K562 (cell line): ENCODE measurements at regions not wholly inside any gene's neighbourhood (a gene's known extent, or its start where the extent isn't known, plus 50 kb on each side); places are given as distances from the start of the nearest gene placed in this dataset.
A peak's percentile ranks its signal among the peaks of the same experiment; 100 is the strongest.

ENCODE experiments used
- ATAC-seq: fragments of 200-7000 bp; cut with Tn5 transposase; 3 replicates; pipeline ENCODE4 v1.9.1; 2020; ENCODE audit warnings: moderate library complexity
- BruUV-seq: library from RNA; stranded (reverse); fragments of 400-500 nt; replicated peaks from 2 replicates; lab custom pipeline; 2021; lab: Mats Ljungman, UMichigan
- CTCF ChIA-PET: fragments of 300-600 bp; formaldehyde crosslinking; extraction: SDS; loops from one replicate; lab custom pipeline; 2021; ENCODE audit warnings: low intra/inter-chr PET ratio; lab: Yijun Ruan, JAX
- POLR2A ChIA-PET: fragments of 300-600, 350-650 bp; sonication (Branson Sonifier 250); formaldehyde crosslinking; extraction: SDS; loops from one replicate; lab custom pipeline; 2021; ENCODE audit warnings: antibody characterized with exemption, inconsistent platforms; lab: Yijun Ruan, JAX
- DNase-seq, 4 experiments: peaks; one replicate each; pipeline versions ENCODE4 v3.0.0 to v3.0.0-alpha.2; 2011 to 2018; ENCODE audit warnings: low spot score in 3 of 4, mixed read lengths in 3 of 4; ENCODE audit errors: extremely low read depth in 1 of 4
- FAIRE-seq: peaks from 2 replicates; lab custom pipeline; 2011; peaks lifted over from hg19 to GRCh38; lab: Jason Lieb, UNC
- H2AFZ ChIP-seq: 2 replicates; pipeline ENCODE4 v1.6.0; 2011; ENCODE audit warnings: low read depth, low read length, control low read depth, inconsistent platforms
- H3K27ac ChIP-seq: fragments of 200-600 bp; 3 replicates; pipeline ENCODE4 v1.8.0; 2011; ENCODE audit warnings: low read depth, mild to moderate bottlenecking, control low read depth, inconsistent platforms, low read length, moderate library complexity, mixed read lengths; ENCODE audit errors: extremely low read depth
- H3K27me3 ChIP-seq, 2 experiments: fragments of 300-600 bp in 1 of 2; 2 replicates in 1 of 2; 3 replicates in 1 of 2; pipeline versions ENCODE4 v1.6.0 to v1.8.0; 2011; ENCODE audit warnings: inconsistent platforms in 2 of 2, low read length in 2 of 2, mild to moderate bottlenecking in 1 of 2, mixed read lengths in 1 of 2, moderate library complexity in 1 of 2; ENCODE audit not compliant: control insufficient read depth in 2 of 2, insufficient read depth in 2 of 2
- H3K36me3 ChIP-seq: fragments of 300-600 bp; 3 replicates; pipeline ENCODE4 v1.8.0; 2011; ENCODE audit warnings: mild to moderate bottlenecking, low read length, inconsistent platforms; ENCODE audit not compliant: control insufficient read depth, insufficient read depth
- H3K4me1 ChIP-seq, 2 experiments: fragments of 200-600 bp in 1 of 2; replicated peaks in 1 of 2; 2 replicates in 1 of 2; 3 replicates in 1 of 2; pipeline versions ENCODE4 v1.5.1 to v1.8.0; 2011; ENCODE audit warnings: inconsistent platforms in 2 of 2, low read length in 2 of 2, mild to moderate bottlenecking in 1 of 2, mixed read lengths in 1 of 2, moderate library complexity in 1 of 2; ENCODE audit not compliant: control insufficient read depth in 2 of 2, insufficient read depth in 2 of 2
- H3K4me2 ChIP-seq: 2 replicates; pipeline ENCODE4 v1.6.1; 2011; ENCODE audit warnings: low read length, control low read depth, inconsistent platforms, mixed read lengths; ENCODE audit not compliant: insufficient read depth
- H3K4me3 ChIP-seq: fragments of 200-600 bp; sonication (generic), shearing (Covaris generic); 2 replicates; pipeline ENCODE4 v1.5.1; 2016; ENCODE audit warnings: control low read depth, inconsistent platforms
- H3K79me2 ChIP-seq: fragments of 200-600 bp; 3 replicates; pipeline ENCODE4 v1.8.0; 2011; ENCODE audit warnings: low read length, inconsistent platforms; ENCODE audit not compliant: control insufficient read depth, insufficient read depth
- H3K9ac ChIP-seq, 2 experiments: 2 replicates each; pipeline versions ENCODE4 v1.6.0 to v1.6.1; 2011; ENCODE audit warnings: low read depth in 2 of 2, low read length in 2 of 2, control low read depth in 1 of 2, inconsistent platforms in 1 of 2, mild to moderate bottlenecking in 1 of 2, mixed read lengths in 1 of 2; ENCODE audit not compliant: insufficient read depth in 1 of 2
- H3K9me1 ChIP-seq: one replicate; pipeline ENCODE4 v1.6.0; 2011; ENCODE audit warnings: inconsistent platforms, mild to moderate bottlenecking, low read length, moderate library complexity; ENCODE audit not compliant: control insufficient read depth, insufficient read depth
- H3K9me3 ChIP-seq: replicated peaks from 2 replicates; pipeline ENCODE4 v1.5.1; 2011; ENCODE audit warnings: low read depth, low read length, inconsistent platforms; ENCODE audit not compliant: control insufficient read depth, insufficient read depth
- H4K20me1 ChIP-seq: replicated peaks from 2 replicates; pipeline ENCODE4 v1.6.1; 2011; ENCODE audit warnings: low read length, inconsistent platforms, mixed read lengths; ENCODE audit not compliant: control insufficient read depth, insufficient read depth
- AFF4 ChIP-seq: sonication (generic); formaldehyde crosslinking; IDR thresholded peaks from 2 replicates; pipeline ENCODE4 v1.8.0; 2023; ENCODE audit warnings: mild to moderate bottlenecking, missing genetic modification reagents
- BCOR ChIP-seq: fragments of 450-650 bp; IDR thresholded peaks from 2 replicates; pipeline ENCODE4 v1.6.1; 2016
- KLF16 ChIP-seq: IDR thresholded peaks from 2 replicates; pipeline ENCODE4 v1.6.1; 2016; ENCODE audit warnings: antibody characterized with exemption
- TCF15 ChIP-seq: fragments of 250-450 bp; sonication (Bioruptor Pico); IDR thresholded peaks from 2 replicates; pipeline ENCODE4 v1.8.0; 2022; ENCODE audit warnings: moderate library complexity, mild to moderate bottlenecking, inconsistent platforms
- THRB ChIP-seq: fragments of 450-650 bp; formaldehyde crosslinking; conservative IDR thresholded peaks from 2 replicates; pipeline ENCODE4 v1.4.0; 2022; ENCODE audit warnings: mild to moderate bottlenecking, missing genetic modification characterization
- TRIM25 ChIP-seq: fragments of 450-650 bp; IDR thresholded peaks from 2 replicates; pipeline ENCODE4 v1.7.0; 2016; ENCODE audit warnings: borderline replicate concordance
- ZNF239 ChIP-seq: fragments of 250-450 bp; sonication (Bioruptor Pico); IDR thresholded peaks from 2 replicates; pipeline ENCODE4 v1.4.0; 2020; ENCODE audit warnings: mild to moderate bottlenecking
- ZNF316 ChIP-seq: fragments of 450-650 bp; IDR thresholded peaks from 2 replicates; pipeline ENCODE4 v1.6.1; 2016
- ZNF347 ChIP-seq: fragments of 450-650 bp; formaldehyde crosslinking; IDR thresholded peaks from 2 replicates; pipeline ENCODE4 v1.4.0; 2020; ENCODE audit warnings: low read depth, mild to moderate bottlenecking, moderate library complexity
- WGBS: fragments of 100-300 bp; shearing (Covaris generic); methylation state at CpG from one replicate; pipeline ENCODE4 v1.1.6; 2016; ENCODE audit warnings: low coverage, mixed read lengths; ENCODE audit not compliant: insufficient coverage; ENCODE audit errors: missing lambda C conversion rate; 5-methylcytosine and 5-hydroxymethylcytosine counted together
- in situ Hi-C: fragments of 300-500 bp; cut with MboI; formaldehyde crosslinking; loops from 4 replicates; pipeline ENCODE4 v1.15.0; 2018; ENCODE audit warnings: inconsistent platforms, mixed read lengths
- intact Hi-C: fragments of 100-400 bp; cut with micrococcal nuclease; formaldehyde crosslinking; loops from 2 replicates; pipeline ENCODE4 v1.14.2; 2022

GRCh38 chr2:77588438-77588837 is 66.3 kb upstream of the LRRTM4 start:
- H3K4me3 ChIP-seq, result no peak overlapping the region
- no peaks in the 10 kb centered on the region for H3K9me1 ChIP-seq
- intact Hi-C loops (no loop called here), in situ Hi-C loops (no loop called here)
- POLR2A ChIA-PET, result no interaction called here
- H2AFZ ChIP-seq, result no peak overlapping the region
- no peak overlapping the region for H3K4me2 ChIP-seq
- FAIRE-seq, result no peak
- no peaks in the 10 kb centered on the region for H4K20me1 ChIP-seq
- ATAC-seq, result no peak
- H3K27ac ChIP-seq, result no peak overlapping the region
- no peaks in the 10 kb centered on the region for H3K79me2 ChIP-seq
- TF ChIP-seq ZNF316 (0 out of 2 replicates have a peak, but pooled peaks have one; percentile 14), KLF16 (no peak)
- TF ChIP-seq, all 486 proteins: peak for 1
- H3K9me3 ChIP-seq, result no peaks in the 10 kb centered on the region
- CTCF ChIA-PET, result no interaction called here
- WGBS, result 0% methylated on average over 3 of the region's 3 CpGs
- no peak for DNase-seq
- no peaks in the 10 kb centered on the region for H3K27me3 ChIP-seq
- H3K36me3 ChIP-seq, result no peaks in the 10 kb centered on the region
- BruUV-seq, result no TSS peak
- H3K4me1 ChIP-seq, result no peaks in the 10 kb centered on the region
- no peak overlapping the region for H3K9ac ChIP-seq

- no peak for ATAC-seq
- CTCF ChIA-PET, result no interaction called here
- TF ChIP-seq BCOR (no peak), THRB (CRISPR knock-in tag) (no peak), ZNF347 (CRISPR knock-in tag) (no peak), AFF4 (no peak), ZNF239 (no peak), TCF15 (CRISPR knock-in tag) (no peak), TRIM25 (no peak)
Measured at GRCh38 chr2:77590298-77590917, 68.2 kb upstream of the LRRTM4 start.

More at GRCh38 chr2:77590298-77590917, 68.2 kb upstream of the LRRTM4 start:
- Histone ChIP-seq H3K9ac (no peak overlapping the region), H3K4me2 (no peak overlapping the region), H3K9me3 (no peaks in the 10 kb centered on the region), H3K27ac (no peak overlapping the region), H3K36me3 (no peaks in the 10 kb centered on the region), H3K79me2 (no peaks in the 10 kb centered on the region), H3K4me1 (no peaks in the 10 kb centered on the region), H4K20me1 (no peaks in the 10 kb centered on the region), H3K27me3 (no peaks in the 10 kb centered on the region), H3K4me3 (no peak overlapping the region), H3K9me1 (no peaks in the 10 kb centered on the region), H2AFZ (no peak overlapping the region)
- BruUV-seq, result no TSS peak
- DNase-seq, result no peak
- intact Hi-C loops, result no loop called here
- POLR2A ChIA-PET, result no interaction called here
- FAIRE-seq, result no peak
- 3% methylated on average over 26 of the region's 29 CpGs for WGBS
- in situ Hi-C loops, result no loop called here
